Urinary bladder (tissue), 3 donors: ENCODE measurements at regions not wholly inside any gene's neighbourhood (a gene's known extent, or its start where the extent isn't known, plus 50 kb on each side); places are given as distances from the start of the nearest gene placed in this dataset.

Source experiments
- DNase-seq: peaks from one replicate; pipeline ENCODE4 v3.0.0-alpha.2; 2015; ENCODE audit errors: extremely low spot score
- H3K27ac ChIP-seq: one replicate; pipeline ENCODE4 v1.5.1; 2013; ENCODE audit warnings: low read depth, mild to moderate bottlenecking, moderate library complexity
- H3K36me3 ChIP-seq: one replicate; pipeline ENCODE4 v1.6.1; 2013; ENCODE audit warnings: mild to moderate bottlenecking, moderate library complexity; ENCODE audit not compliant: insufficient read depth
- H3K4me1 ChIP-seq: one replicate; pipeline ENCODE4 v1.6.1; 2013; ENCODE audit warnings: mild to moderate bottlenecking, moderate library complexity; ENCODE audit not compliant: insufficient read depth
- H3K4me3 ChIP-seq: one replicate; pipeline ENCODE4 v1.5.1; 2013; ENCODE audit warnings: low read depth, low read length
- WGBS: extraction: QIAGEN DNeasy Blood & Tissue Kit; methylation state at CpG from one replicate; pipeline ENCODE4 v1.1.7; 2013; 5-methylcytosine and 5-hydroxymethylcytosine counted together
- donor health status: healthy with polysubstance abuse.
- donor health status: healthy.

DNA sequence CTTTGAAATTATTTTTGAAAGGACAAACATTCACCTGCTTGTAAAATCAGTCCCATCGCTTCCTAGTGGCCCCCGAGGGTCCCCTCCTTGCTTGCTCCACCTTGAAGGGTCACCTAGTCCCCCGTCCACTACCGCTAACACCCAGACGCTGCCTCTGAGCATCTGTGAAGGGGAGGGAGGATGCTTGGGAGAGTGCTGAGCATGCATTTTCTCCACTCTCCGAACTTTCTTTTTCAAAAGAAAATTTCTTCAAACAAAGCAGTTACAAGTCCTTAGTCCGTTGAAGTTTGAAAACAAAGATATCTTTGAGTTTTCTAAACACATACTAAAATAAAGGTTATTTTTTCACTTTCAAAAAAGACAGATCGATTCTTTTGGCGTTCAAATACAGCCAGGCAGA is 224.3 kb upstream of the ARID1B start:
- WGBS: 84% methylated on average over 9 of the region's 9 CpGs
- no peaks in the 10 kb centered on the region for H3K4me1 ChIP-seq
- no peak for DNase-seq

DNA sequence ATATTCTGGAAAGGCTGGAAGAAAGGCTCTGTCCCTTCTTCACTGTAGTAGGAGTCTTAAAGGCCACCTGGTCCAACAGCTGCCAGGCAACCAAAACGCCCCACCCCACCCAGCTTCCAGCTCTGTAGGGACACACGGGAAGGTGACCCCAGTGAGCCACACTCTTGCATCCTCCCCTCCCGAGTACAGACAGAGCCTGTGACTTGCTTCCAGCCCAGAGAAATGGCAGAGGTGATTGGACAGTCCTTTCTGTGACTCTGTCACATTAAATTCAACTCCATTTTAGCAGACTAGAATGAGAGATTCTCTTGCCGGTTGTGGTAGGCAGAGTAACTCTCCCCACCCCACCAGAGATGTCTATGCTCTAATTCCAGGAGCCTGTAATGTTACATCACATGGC is 226.2 kb upstream of the ARID1B start:
- no peak overlapping the region for H3K4me3 ChIP-seq
- no peaks in the 10 kb centered on the region for H3K36me3 ChIP-seq
- DNase-seq: no peak
- H3K4me1 ChIP-seq: no peaks in the 10 kb centered on the region
- 90% methylated on average over 4 of the region's 4 CpGs for WGBS
- no peak overlapping the region for H3K27ac ChIP-seq

More for the DNA sequence above, 224.3 kb upstream of the ARID1B start:
- H3K4me3 ChIP-seq: no peak overlapping the region
- no peak overlapping the region for H3K27ac ChIP-seq
- H3K36me3 ChIP-seq: no peaks in the 10 kb centered on the region

DNA sequence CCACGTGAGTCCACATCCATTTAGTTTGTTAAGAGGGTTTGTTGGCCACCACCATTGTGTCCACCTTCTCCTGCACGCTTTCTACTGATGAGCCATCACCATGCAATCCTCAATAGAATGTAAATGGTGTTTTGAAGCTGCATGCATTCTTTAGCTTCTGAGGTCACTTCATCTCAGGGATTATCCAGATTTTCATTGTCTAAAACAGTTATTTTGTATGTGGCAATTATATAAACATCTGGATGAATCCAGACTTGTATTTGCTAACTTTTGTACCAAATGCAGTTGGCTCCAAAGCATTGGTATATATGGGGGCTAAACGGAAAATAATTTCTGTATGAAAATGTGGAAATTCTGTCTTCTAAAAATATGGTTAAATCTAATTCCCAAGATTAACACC is 231.2 kb upstream of the ARID1B start:
- 64% methylated on average over 3 of the region's 3 CpGs for WGBS
- no peak for DNase-seq
- no peak overlapping the region for H3K4me3 ChIP-seq
- no peaks in the 10 kb centered on the region for H3K4me1 ChIP-seq
- H3K36me3 ChIP-seq: no peaks in the 10 kb centered on the region
- H3K27ac ChIP-seq: no peak overlapping the region

DNA sequence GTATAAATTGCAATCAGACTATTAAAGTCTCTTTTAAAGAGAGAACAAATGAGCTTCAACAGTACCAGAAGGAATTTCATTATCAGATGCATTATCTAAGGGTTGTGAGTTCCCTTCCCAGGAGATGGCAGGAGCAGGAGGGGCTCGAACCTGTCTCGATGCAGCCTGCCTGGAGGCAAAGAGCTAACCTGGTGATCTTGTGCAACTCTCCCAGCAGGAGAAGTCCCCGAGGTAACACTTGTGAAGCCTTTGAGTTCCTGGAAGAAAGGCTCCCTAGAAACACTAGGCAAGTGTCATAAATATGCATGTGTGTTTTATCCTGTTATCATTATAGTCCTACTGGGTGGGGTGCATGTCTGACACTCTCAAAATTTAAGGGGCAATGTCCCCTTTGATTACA is 232.2 kb upstream of the ARID1B start:
- no peak overlapping the region for H3K4me3 ChIP-seq
- no peaks in the 10 kb centered on the region for H3K36me3 ChIP-seq
- no peak overlapping the region for H3K27ac ChIP-seq
- H3K4me1 ChIP-seq: no peaks in the 10 kb centered on the region
- DNase-seq: no peak
- WGBS: 61% methylated on average over 3 of the region's 3 CpGs

DNA sequence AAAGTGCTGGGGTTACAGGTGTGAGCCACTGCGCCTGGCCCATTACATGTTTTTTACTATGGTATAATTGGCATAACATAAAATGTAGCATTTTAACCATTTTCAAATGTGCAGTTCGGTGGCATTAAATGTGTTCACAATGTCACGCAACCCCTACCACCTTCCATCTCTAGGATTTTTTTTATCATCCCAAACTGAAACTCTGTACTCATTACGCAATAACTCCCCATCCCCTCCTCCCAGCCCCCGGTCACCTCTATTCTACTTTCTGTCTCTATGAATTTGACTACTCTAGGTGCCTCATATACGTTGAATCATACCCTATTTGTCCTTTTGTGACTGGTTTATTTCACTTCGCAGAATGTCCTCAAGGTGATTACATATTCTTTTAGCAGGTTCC is 233.1 kb upstream of the ARID1B start:
- Histone ChIP-seq H3K4me3 (no peak overlapping the region), H3K36me3 (no peaks in the 10 kb centered on the region), H3K27ac (no peak overlapping the region), H3K4me1 (no peaks in the 10 kb centered on the region)
- WGBS: 93% methylated on average over 7 of the region's 7 CpGs
- DNase-seq: no peak

DNA sequence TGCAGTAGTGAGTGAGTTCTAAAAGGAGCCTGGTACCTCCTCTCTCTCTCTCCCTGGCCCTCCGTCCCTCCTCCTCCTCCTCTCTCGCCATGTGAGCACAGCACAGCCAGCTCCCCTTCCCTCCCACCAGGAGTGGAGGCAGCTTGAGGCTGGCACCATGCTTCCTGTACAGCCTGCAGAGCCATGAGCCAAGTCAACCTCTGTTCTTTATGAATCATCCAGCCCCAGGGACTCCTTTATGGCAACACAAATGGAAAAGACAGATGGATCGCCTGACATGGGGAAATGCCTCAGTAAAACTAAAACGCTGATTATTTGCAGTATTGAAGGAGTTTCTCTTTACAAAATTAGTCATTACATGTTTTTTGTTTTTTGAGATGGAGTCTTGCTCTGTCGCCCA is 233.7 kb upstream of the ARID1B start:
- no peak for DNase-seq

DNA sequence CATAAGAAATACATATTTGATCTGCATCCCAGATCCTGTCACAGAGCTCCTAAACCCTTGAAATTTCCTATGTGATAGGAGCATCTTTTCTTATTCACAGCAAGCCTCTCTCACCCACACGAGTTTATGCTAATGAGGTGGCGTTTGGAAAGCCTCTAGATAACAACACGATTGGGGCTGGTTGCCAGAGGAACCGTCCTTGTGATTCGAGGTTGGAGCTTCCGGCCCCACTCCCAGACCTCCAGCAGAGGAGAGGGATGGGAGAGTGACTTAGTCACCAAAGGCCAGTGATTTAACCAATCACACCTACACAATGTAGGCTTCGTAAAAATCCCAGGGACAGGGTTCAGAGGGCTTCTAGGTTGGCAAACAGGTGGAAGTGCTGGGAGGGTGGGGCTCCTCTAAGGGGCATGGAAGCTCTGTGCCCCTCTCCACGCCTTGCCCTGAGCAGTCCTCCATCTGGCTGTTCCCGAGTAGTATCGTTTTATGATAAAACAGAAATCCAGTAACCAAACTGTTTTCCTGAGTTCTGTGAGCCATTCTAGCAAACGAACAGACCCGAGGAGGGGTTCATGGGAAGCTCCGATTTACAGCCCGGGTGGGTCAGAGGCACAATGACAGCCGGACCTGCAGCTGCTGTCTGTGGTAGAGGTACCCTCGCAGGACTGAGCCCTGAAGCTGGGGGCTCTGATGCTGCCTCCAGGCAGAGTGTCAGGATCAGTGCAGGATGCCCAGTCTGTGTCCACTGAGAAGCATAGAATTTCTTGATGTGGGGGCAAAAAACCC is 238.1 kb upstream of the ARID1B start:
- no peak for DNase-seq
- Histone ChIP-seq H3K4me3 (no peak overlapping the region), H3K27ac (no peak overlapping the region), H3K4me1 (no peaks in the 10 kb centered on the region), H3K36me3 (no peaks in the 10 kb centered on the region)
- WGBS: 58% methylated on average over 16 of the region's 16 CpGs

More for the DNA sequence above, 233.7 kb upstream of the ARID1B start:
- no peak overlapping the region for H3K4me3 ChIP-seq
- no peaks in the 10 kb centered on the region for H3K36me3 ChIP-seq
- no peaks in the 10 kb centered on the region for H3K4me1 ChIP-seq
- H3K27ac ChIP-seq: no peak overlapping the region
- 74% methylated on average over 5 of the region's 5 CpGs for WGBS

DNA sequence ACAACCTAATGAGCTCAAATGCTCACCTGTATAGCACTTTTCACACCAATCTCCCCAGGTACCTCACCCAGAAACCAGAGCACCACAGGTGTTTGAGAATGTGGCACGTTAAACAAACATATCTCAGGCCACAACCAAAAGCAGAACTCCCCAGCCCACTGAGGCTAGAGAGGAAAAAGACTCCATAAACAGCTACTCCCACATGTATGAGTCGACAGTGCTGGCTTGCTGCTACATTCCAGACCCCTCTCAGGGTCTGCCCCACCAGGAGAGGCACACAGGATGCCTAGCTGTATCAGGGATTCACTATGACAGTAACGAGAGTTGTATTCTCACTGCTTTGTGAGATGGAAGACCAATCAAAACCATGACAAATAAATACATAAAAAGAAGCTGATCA is 242.6 kb upstream of the ARID1B start:
- no peak for DNase-seq
- Histone ChIP-seq H3K27ac (no peak overlapping the region), H3K36me3 (no peaks in the 10 kb centered on the region), H3K4me1 (no peaks in the 10 kb centered on the region), H3K4me3 (no peak overlapping the region)
- 65% methylated on average over 3 of the region's 3 CpGs for WGBS

DNA sequence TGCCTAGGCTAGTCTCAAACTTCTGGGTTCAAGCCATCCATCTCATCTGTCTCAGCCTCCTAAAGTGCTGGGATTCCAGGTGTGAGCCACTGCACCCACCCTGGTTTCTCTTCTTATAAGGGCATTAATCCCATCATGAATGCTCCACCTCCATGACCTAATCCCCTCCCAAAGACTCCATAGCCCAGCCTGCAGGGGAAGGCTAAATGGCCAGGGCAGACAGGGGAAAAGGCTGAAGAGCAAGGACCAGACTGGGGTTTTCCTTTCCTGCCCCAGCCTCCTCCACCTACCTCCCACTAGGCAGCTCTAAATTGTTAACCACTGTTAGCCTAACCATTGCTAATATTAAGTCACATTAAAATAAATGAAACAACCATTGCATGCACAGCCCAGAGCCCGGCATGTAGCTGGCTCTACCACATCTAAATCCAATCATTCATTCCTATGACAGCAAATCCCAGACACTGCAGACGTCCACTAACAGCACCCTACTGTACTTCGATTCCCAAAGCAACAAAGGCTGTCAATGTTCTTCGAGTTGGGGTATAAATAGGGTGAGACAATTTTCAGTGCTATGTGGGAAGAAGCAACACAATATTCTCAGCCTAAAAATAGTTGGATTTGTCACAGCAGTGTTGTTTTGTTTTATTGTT is 243.2 kb upstream of the ARID1B start:
- no peaks in the 10 kb centered on the region for H3K4me1 ChIP-seq
- H3K36me3 ChIP-seq: no peaks in the 10 kb centered on the region
- DNase-seq: no peak
- 88% methylated on average over 4 of the region's 4 CpGs for WGBS
- no peak overlapping the region for H3K27ac ChIP-seq
- H3K4me3 ChIP-seq: no peak overlapping the region

DNA sequence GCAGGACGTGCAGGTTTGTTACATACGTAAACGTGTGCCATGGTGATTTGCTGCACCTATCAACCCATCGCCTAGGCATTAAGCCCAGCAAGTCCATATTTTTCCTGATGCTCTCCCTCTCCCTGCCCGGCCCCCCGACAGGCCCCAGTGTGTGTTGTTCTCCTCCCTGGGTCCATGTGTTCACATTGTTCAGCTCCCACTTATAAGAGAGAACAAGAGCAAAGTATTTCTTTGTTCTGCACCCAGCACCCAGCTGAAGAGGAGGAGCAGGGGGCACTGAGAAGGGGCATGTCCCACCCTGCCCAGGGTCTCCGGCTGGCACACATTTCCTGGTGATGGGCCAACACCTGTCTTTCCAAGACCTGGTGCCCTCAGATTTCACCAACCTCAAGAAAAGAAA is 251.1 kb upstream of the ARID1B start:
- Histone ChIP-seq H3K4me3 (no peak overlapping the region), H3K4me1 (no peaks in the 10 kb centered on the region), H3K36me3 (no peaks in the 10 kb centered on the region), H3K27ac (no peak overlapping the region)
- 67% methylated on average over 7 of the region's 7 CpGs for WGBS
- no peak for DNase-seq

DNA sequence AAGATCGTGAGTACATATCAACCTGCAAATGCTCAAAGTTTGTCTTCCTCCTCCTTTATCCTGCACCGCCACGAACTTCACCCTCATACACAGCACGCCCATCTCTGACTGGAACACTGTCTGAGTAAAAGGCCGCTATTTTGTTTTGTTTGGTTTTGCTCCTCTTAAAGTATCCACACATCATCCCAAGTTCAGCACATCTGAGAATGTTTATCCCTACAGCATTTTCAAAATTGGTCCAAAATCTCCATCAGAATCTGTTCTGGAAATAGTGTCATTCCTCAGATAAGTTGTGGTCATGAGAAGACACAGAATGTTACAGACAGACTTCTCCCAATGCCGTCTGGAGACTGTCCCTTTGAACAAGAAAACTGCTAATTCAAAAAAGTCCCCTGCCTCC is 251.6 kb upstream of the ARID1B start:
- WGBS: 54% methylated on average over 6 of the region's 6 CpGs
- Histone ChIP-seq H3K4me1 (no peaks in the 10 kb centered on the region), H3K36me3 (no peaks in the 10 kb centered on the region), H3K27ac (no peak overlapping the region), H3K4me3 (no peak overlapping the region)
- no peak for DNase-seq

DNA sequence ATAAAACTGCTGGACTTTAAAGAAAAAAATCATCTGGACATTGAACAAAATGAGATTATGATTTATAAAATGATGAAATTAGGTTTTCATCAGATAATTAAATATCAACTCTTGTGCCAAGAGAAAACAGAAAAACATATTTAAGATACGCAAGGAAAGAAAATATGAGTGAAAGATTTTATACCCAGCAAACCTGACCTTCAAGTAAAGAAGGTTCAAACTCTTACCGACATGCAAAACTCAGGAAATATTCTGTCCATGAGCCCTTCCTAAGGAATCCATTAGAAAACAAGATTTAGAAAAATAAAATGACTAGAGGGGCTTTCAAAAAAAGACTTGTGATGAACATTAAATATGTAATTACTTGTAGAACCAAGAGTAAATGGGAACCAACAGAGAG is 257.2 kb upstream of the ARID1B start:
- 71% methylated on average over 2 of the region's 2 CpGs for WGBS
- no peaks in the 10 kb centered on the region for H3K36me3 ChIP-seq
- H3K4me3 ChIP-seq: no peak overlapping the region
- H3K4me1 ChIP-seq: no peaks in the 10 kb centered on the region
- no peak for DNase-seq
- H3K27ac ChIP-seq: no peak overlapping the region

DNA sequence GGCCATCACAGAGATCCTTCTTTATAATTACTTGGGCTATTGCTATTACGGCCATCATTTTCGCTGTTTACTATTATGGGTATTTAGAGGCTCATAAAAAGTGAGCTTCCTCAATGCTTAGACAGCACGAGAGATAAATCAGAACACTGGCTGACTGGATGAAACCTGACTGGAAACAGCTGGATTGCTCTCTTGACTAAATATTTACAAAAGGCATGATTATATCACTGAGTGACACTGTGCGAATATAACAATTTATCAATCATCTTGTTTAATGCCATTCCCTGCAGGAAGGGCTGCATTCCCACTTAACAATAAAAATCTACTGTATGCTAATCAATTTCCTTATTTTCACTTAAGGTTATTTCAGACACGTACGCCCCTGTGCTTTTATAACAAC is 260.1 kb upstream of the ARID1B start:
- WGBS: 34% methylated on average over 6 of the region's 6 CpGs
- H3K27ac ChIP-seq: no peak overlapping the region
- H3K4me3 ChIP-seq: no peak overlapping the region
- no peaks in the 10 kb centered on the region for H3K36me3 ChIP-seq
- peak; percentile 35 for DNase-seq
- no peaks in the 10 kb centered on the region for H3K4me1 ChIP-seq

DNA sequence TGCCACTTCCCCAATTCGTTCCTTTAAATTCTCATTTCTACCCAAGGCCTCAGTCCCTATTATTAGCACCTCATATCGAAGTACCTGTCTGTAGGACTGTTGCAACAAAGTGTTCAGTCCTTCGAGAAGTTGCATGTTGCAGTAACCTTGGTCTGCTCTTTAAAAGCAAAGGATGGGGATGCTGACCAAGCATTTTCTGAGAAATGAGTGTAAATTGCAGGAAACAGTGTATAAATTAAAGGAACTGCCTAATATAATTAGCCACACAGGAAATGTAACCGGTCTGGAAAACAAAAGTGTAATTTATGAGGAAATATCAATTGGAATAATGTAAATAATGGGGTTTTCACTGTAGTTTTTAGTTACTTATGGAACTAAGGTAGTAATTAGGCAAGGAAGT is 261.9 kb upstream of the ARID1B start:
- Histone ChIP-seq H3K27ac (no peak overlapping the region), H3K4me3 (no peak overlapping the region), H3K4me1 (no peaks in the 10 kb centered on the region), H3K36me3 (no peaks in the 10 kb centered on the region)
- WGBS: 77% methylated on average over 4 of the region's 4 CpGs
- no peak for DNase-seq
